Liver (tissue), 8 donors: ENCODE measurements at regions not wholly inside any gene's neighbourhood (a gene's known extent, or its start where the extent isn't known, plus 50 kb on each side); places are given as distances from the start of the nearest gene placed in this dataset.

Experiments
- DNase-seq: peaks from one replicate; pipeline ENCODE4 v3.0.0-alpha.2; 2017; ENCODE audit warnings: low spot score
- H3K27ac ChIP-seq, 2 donors: one replicate each; pipeline ENCODE4 v1.7.0; 2013; ENCODE audit warnings: inconsistent platforms in 2 of 2, low read length in 2 of 2, control low read depth in 1 of 2, low read depth in 1 of 2, mild to moderate bottlenecking in 1 of 2
- H3K27me3 ChIP-seq, 4 donors: one replicate each; pipeline versions ENCODE4 v1.6.1 to v1.7.0; 2013; ENCODE audit warnings: low read length in 3 of 4, inconsistent platforms in 1 of 4, mild to moderate bottlenecking in 1 of 4, moderate library complexity in 1 of 4; ENCODE audit not compliant: control insufficient read depth in 4 of 4, insufficient read depth in 4 of 4
- H3K36me3 ChIP-seq, 4 donors: one replicate each; pipeline versions ENCODE4 v1.6.1 to v1.7.0; 2013; ENCODE audit warnings: low read length in 3 of 4, mild to moderate bottlenecking in 3 of 4, low read depth in 1 of 4, moderate library complexity in 1 of 4; ENCODE audit not compliant: control insufficient read depth in 4 of 4, insufficient read depth in 3 of 4
- H3K4me1 ChIP-seq, 4 donors: one replicate each; pipeline versions ENCODE4 v1.6.1 to v1.7.0; 2013; ENCODE audit warnings: low read length in 3 of 4, mild to moderate bottlenecking in 3 of 4, moderate library complexity in 1 of 4; ENCODE audit not compliant: control insufficient read depth in 4 of 4, insufficient read depth in 4 of 4
- H3K4me3 ChIP-seq, 3 donors: one replicate each; pipeline versions ENCODE4 v1.6.1 to v1.7.0; 2013; ENCODE audit warnings: low read length in 3 of 3, control low read depth in 1 of 3, low read depth in 1 of 3, mild to moderate bottlenecking in 1 of 3
- H3K9ac ChIP-seq, 2 donors: one replicate each; pipeline ENCODE4 v1.7.0; 2013; ENCODE audit warnings: low read length in 2 of 2, mild to moderate bottlenecking in 2 of 2, moderate library complexity in 2 of 2, control low read depth in 1 of 2, low read depth in 1 of 2
- H3K9me3 ChIP-seq, 4 donors: one replicate each; pipeline versions ENCODE4 v1.6.1 to v1.7.0; 2013; ENCODE audit warnings: low read length in 3 of 4; ENCODE audit not compliant: control insufficient read depth in 4 of 4
- EGR1 ChIP-seq, 2 donors: IDR thresholded peaks; 2 replicates each; pipeline ENCODE4 v1.6.1; 2016 to 2018; ENCODE audit warnings: antibody characterized with exemption in 2 of 2, low read depth in 2 of 2
- FOXA1 ChIP-seq: IDR thresholded peaks from 2 replicates; pipeline ENCODE4 v1.6.1; 2016; ENCODE audit warnings: antibody characterized with exemption
- FOXA2 ChIP-seq: IDR thresholded peaks from 2 replicates; pipeline ENCODE4 v1.6.1; 2016; ENCODE audit warnings: antibody characterized with exemption
- GABPA ChIP-seq, 2 donors: IDR thresholded peaks in 1 of 2; conservative IDR thresholded peaks in 1 of 2; 2 replicates each; pipeline ENCODE4 v1.6.1; 2016; ENCODE audit warnings: antibody characterized with exemption in 2 of 2, mild to moderate bottlenecking in 1 of 2, moderate library complexity in 1 of 2
- HNF4A ChIP-seq, 2 donors: conservative IDR thresholded peaks; 2 replicates each; pipeline ENCODE4 v1.6.1; 2016; ENCODE audit warnings: antibody characterized with exemption in 2 of 2, mild to moderate bottlenecking in 2 of 2
- HNF4G ChIP-seq: IDR thresholded peaks from 2 replicates; pipeline ENCODE4 v1.6.1; 2016; ENCODE audit warnings: antibody characterized with exemption
- JUND ChIP-seq, 2 donors: IDR thresholded peaks; 2 replicates each; pipeline ENCODE4 v1.6.1; 2016; ENCODE audit warnings: antibody characterized with exemption in 2 of 2
- NR2F2 ChIP-seq: IDR thresholded peaks from 2 replicates; pipeline ENCODE4 v1.6.1; 2016; ENCODE audit warnings: antibody characterized with exemption
- RAD21 ChIP-seq, 2 donors: IDR thresholded peaks; 2 replicates each; pipeline ENCODE4 v1.6.1; 2016; ENCODE audit warnings: antibody characterized with exemption in 2 of 2, mild to moderate bottlenecking in 2 of 2
- TAF1 ChIP-seq: conservative IDR thresholded peaks from 2 replicates; pipeline ENCODE4 v1.6.1; 2016; ENCODE audit warnings: antibody characterized with exemption, mild to moderate bottlenecking
- YY1 ChIP-seq: IDR thresholded peaks from 2 replicates; pipeline ENCODE4 v1.6.1; 2016; ENCODE audit warnings: antibody characterized with exemption, mild to moderate bottlenecking
- WGBS: extraction: QIAGEN DNeasy Blood & Tissue Kit; methylation state at CpG from one replicate; pipeline ENCODE4 v1.1.7; 2013; 5-methylcytosine and 5-hydroxymethylcytosine counted together
- TF ChIP-seq, protein P1 (sequence below): IDR thresholded peaks from 2 replicates; pipeline ENCODE4 v1.6.1; 2016; ENCODE audit warnings: antibody characterized with exemption
- TF ChIP-seq, protein P2 (sequence below): IDR thresholded peaks from 2 replicates; pipeline ENCODE4 v1.6.1; 2016; ENCODE audit warnings: antibody characterized with exemption, mild to moderate bottlenecking
- TF ChIP-seq, protein P3 (sequence below): fragments of 150-350 bp; IDR thresholded peaks from 2 replicates; pipeline ENCODE4 v1.5.1; 2017; ENCODE audit warnings: improper control_type of control experiment, low read depth, low read length; ENCODE audit not compliant: missing input control
- donor health status: healthy.
- donor health status: healthy.
- donor health status: healthy.
- donor health status: healthy.
- donor health status: healthy.

DNA sequence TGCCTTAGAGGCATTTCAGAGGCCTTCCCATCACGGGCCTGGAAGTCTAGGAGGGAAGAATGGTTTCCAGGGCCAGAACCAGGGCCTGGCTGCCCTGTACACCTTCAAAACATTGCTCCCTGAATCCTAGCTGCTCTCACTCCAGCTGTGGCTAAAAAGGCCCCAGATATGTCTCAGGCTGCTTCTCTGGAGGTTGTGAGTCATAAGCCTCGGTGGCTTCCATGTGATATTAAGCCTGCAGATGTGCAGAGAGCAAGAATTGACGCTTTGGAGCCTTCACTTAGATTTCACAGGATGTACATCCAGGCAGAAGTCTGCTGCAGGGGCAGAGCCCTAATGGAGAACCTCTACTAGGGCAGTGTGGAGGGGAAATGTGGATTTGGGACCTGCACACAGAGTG lies 502.5 kb downstream of the GRXCR1 start:
- 53% methylated on average over 3 of the region's 3 CpGs for WGBS
- H3K27me3 ChIP-seq, result no peaks in the 10 kb centered on the region
- TF ChIP-seq YY1 (no peak), RAD21 (IDR thresholded peaks at IDR 0.05) (no peak), JUND (IDR thresholded peaks at IDR 0.05) (no peak)
- H3K9me3 ChIP-seq, result no peaks in the 10 kb centered on the region
- DNase-seq, result no peak
- H3K4me1 ChIP-seq, result no peaks in the 10 kb centered on the region
- H3K36me3 ChIP-seq, result no peaks in the 10 kb centered on the region
- H3K4me3 ChIP-seq, result no peak overlapping the region
- H3K27ac ChIP-seq, result no peak overlapping the region
- H3K9ac ChIP-seq, result no peak overlapping the region

DNA sequence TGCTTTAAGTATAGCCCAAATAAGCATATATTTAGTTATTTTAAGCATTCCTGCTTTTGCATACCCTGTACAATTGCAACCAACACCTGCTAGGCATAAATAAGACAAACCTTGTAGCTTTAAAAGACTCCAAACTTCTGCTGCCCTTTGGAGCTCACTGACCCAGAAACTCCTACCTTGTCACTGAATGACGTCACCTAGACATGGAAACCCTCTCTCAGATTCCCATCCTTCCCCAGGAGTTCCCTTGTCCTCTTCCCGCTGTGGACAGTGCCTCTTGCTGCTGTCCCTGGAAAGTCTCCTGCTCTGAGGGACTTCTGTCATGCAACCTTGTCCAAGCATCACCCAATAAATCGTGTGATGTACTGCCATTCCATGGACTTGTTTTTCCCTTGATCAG lies 507.2 kb downstream of the GRXCR1 start:
- Histone ChIP-seq H3K27me3 (no peaks in the 10 kb centered on the region), H3K4me3 (no peak overlapping the region), H3K27ac (no peak overlapping the region), H3K9ac (no peak overlapping the region), H3K36me3 (no peaks in the 10 kb centered on the region), H3K4me1 (no peaks in the 10 kb centered on the region), H3K9me3 (no peaks in the 10 kb centered on the region)
- no peak for TF ChIP-seq TAF1
- no peak for TF ChIP-seq HNF4G
- TF ChIP-seq, protein P1, sequence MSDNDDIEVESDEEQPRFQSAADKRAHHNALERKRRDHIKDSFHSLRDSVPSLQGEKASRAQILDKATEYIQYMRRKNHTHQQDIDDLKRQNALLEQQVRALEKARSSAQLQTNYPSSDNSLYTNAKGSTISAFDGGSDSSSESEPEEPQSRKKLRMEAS, result no peak
- no peak for TF ChIP-seq FOXA2
- TF ChIP-seq GABPA (IDR thresholded peaks at IDR 0.05 in 1 of 2, conservative IDR thresholded peaks at IDR 0.05 in 1 of 2), result no peak
- no peak for DNase-seq
- WGBS, result 70% methylated on average over 3 of the region's 3 CpGs

DNA sequence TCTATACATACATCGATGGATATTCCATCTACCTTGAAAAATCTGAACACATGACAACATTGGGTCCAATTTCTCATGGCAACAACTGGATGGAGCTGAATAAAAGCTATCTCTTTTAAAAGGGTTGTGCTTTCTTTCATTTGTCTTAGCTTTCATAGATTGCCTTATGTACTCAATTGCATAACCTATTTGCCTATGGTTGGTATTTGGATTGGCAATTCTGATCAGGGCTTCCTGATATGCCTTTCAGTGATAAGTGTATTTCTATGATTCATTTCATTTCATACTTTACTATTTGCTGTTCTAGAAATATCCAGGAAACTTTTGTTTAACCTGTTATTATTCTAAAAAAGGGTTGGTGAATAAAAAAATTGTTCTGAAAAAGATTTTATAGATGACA lies 509.9 kb downstream of the GRXCR1 start:
- Histone ChIP-seq H3K9me3 (peaks cover 0 to 3% (median 2%) of the 10 kb centered on the region in 4 donors), H3K27ac (no peak overlapping the region), H3K36me3 (no peaks in the 10 kb centered on the region), H3K9ac (no peak overlapping the region), H3K4me1 (no peaks in the 10 kb centered on the region), H3K4me3 (no peak overlapping the region), H3K27me3 (no peaks in the 10 kb centered on the region)
- 81% methylated on average over 1 of the region's 1 CpG for WGBS
- no peak for DNase-seq
- TF ChIP-seq TAF1 (no peak), JUND (IDR thresholded peaks at IDR 0.05) (no peak), GABPA (IDR thresholded peaks at IDR 0.05 in 1 of 2, conservative IDR thresholded peaks at IDR 0.05 in 1 of 2) (no peak), NR2F2 (no peak)
- TF ChIP-seq, protein P2, sequence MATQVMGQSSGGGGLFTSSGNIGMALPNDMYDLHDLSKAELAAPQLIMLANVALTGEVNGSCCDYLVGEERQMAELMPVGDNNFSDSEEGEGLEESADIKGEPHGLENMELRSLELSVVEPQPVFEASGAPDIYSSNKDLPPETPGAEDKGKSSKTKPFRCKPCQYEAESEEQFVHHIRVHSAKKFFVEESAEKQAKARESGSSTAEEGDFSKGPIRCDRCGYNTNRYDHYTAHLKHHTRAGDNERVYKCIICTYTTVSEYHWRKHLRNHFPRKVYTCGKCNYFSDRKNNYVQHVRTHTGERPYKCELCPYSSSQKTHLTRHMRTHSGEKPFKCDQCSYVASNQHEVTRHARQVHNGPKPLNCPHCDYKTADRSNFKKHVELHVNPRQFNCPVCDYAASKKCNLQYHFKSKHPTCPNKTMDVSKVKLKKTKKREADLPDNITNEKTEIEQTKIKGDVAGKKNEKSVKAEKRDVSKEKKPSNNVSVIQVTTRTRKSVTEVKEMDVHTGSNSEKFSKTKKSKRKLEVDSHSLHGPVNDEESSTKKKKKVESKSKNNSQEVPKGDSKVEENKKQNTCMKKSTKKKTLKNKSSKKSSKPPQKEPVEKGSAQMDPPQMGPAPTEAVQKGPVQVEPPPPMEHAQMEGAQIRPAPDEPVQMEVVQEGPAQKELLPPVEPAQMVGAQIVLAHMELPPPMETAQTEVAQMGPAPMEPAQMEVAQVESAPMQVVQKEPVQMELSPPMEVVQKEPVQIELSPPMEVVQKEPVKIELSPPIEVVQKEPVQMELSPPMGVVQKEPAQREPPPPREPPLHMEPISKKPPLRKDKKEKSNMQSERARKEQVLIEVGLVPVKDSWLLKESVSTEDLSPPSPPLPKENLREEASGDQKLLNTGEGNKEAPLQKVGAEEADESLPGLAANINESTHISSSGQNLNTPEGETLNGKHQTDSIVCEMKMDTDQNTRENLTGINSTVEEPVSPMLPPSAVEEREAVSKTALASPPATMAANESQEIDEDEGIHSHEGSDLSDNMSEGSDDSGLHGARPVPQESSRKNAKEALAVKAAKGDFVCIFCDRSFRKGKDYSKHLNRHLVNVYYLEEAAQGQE, result no peak

DNA sequence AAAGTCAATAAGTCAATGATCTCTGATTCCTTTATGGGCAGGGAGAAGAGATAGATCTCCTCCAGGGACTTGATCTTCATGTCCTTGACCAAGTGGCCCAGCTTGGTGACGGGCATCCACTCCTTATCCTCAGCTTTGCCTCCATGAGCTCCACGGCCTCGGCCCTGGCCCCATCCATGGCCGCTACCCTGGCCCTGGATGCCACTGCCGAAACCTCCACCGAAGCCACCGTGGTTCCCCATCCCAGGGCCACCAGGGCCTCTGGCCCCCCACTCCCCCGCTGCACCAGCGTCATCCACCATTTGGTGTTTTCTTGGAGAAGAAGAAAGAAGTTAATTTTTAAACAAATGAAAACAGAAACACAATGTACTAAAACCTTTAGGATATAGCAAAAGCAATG lies 518.1 kb downstream of the GRXCR1 start:
- H3K9me3 ChIP-seq, result peaks cover 0 to 3% (median 2%) of the 10 kb centered on the region in 4 donors
- TF ChIP-seq JUND (IDR thresholded peaks at IDR 0.05) (no peak), HNF4G (no peak), FOXA1 (no peak), EGR1 (IDR thresholded peaks at IDR 0.05; ENCODE audit: low read depth in 2 of 2) (no peak), HNF4A (conservative IDR thresholded peaks at IDR 0.05) (no peak), YY1 (no peak), NR2F2 (no peak)
- TF ChIP-seq, protein P3, sequence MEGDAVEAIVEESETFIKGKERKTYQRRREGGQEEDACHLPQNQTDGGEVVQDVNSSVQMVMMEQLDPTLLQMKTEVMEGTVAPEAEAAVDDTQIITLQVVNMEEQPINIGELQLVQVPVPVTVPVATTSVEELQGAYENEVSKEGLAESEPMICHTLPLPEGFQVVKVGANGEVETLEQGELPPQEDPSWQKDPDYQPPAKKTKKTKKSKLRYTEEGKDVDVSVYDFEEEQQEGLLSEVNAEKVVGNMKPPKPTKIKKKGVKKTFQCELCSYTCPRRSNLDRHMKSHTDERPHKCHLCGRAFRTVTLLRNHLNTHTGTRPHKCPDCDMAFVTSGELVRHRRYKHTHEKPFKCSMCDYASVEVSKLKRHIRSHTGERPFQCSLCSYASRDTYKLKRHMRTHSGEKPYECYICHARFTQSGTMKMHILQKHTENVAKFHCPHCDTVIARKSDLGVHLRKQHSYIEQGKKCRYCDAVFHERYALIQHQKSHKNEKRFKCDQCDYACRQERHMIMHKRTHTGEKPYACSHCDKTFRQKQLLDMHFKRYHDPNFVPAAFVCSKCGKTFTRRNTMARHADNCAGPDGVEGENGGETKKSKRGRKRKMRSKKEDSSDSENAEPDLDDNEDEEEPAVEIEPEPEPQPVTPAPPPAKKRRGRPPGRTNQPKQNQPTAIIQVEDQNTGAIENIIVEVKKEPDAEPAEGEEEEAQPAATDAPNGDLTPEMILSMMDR, result no peak
- TF ChIP-seq, protein P1, result no peak
- no peak overlapping the region for H3K9ac ChIP-seq
- H3K36me3 ChIP-seq, result no peaks in the 10 kb centered on the region
- H3K27ac ChIP-seq, result no peak overlapping the region
- 89% methylated on average over 9 of the region's 9 CpGs for WGBS
- no peak for DNase-seq
- no peak overlapping the region for H3K4me3 ChIP-seq
- H3K4me1 ChIP-seq, result no peaks in the 10 kb centered on the region
- H3K27me3 ChIP-seq, result peaks cover 0 to 3% (median 0%) of the 10 kb centered on the region in 4 donors
